Heart left ventricle (tissue), 13 donors: ENCODE measurements at regions not wholly inside any gene's neighbourhood (a gene's known extent, or its start where the extent isn't known, plus 50 kb on each side); places are given as distances from the start of the nearest gene placed in this dataset.

Source experiments
- CTCF ChIP-seq, 12 donors: fragments of 200-600 bp; sonication (generic) in 4 of 12; IDR thresholded peaks; one replicate each; pipeline versions ENCODE4 v1.5.0 to v1.8.0; 2018 to 2022; ENCODE audit warnings: antibody characterized with exemption in 12 of 12, mild to moderate bottlenecking in 5 of 12
- POLR2A ChIP-seq, 2 donors: fragments of 450-650 bp; IDR thresholded peaks; one replicate each; pipeline ENCODE4 v1.6.1; 2017; ENCODE audit warnings: antibody characterized with exemption in 2 of 2, mild to moderate bottlenecking in 2 of 2, moderate library complexity in 2 of 2
- donor health status: ischemic (EF 13 %, LVEDD 7.1; RV severe dilation, severe dysfunction).
- donor health status: DM: no; HTN: yes; CAD: no.
- donor health status: DM: no; HTN: no; CAD: no.
- donor health status: ischemic (EF 25% LVEDD 6.9; RV normal size, moderate dysfunction).
- donor health status: ischemic (EF 25% LVEDD 5.7; RV mildly dilated, moderate dysfunction).
- donor health status: ischemic (EF 35%, LVEDD 5.7; RV mildly dilated, moderate dysfunction).
- donor health status: nonischemic (EF 11% LVEDD 7.7; RV severe dilation, severe dysfunction).
- donor health status: DM: yes; HTN: yes; CAD: no.
- donor health status: PGD.
- donor health status: ischemic (EF 29% LVEDD 5.4; RV normal size, mild dysfunction).
- donor health status: nonischemic (EF 23%, LVEDD 6.1; RV moderate dilation, normal function).

- TF ChIP-seq CTCF (IDR thresholded peaks at IDR 0.05) = no peak
- no peak for TF ChIP-seq POLR2A (IDR thresholded peaks at IDR 0.05)
Measured at GRCh38 chr7:155193716-155194115, 104.0 kb upstream of the INSIG1 start.
